KMS-11 (cell line): ENCODE measurements at regions not wholly inside any gene's neighbourhood (a gene's known extent, or its start where the extent isn't known, plus 50 kb on each side); places are given as distances from the start of the nearest gene placed in this dataset.

Source experiments
- H2AFZ ChIP-seq: fragments of 200-600 bp; sonication (generic); 2 replicates; pipeline ENCODE4 v1.6.1; 2016; ENCODE audit warnings: antibody characterized with exemption, mixed run types, low read depth
- H3K27ac ChIP-seq: fragments of 200-600 bp; sonication (generic); 2 replicates; pipeline ENCODE4 v1.6.1; 2016; ENCODE audit warnings: mild to moderate bottlenecking, mixed run types
- H3K27me3 ChIP-seq: fragments of 200-600 bp; sonication (generic); 2 replicates; pipeline ENCODE4 v1.6.1; 2017; ENCODE audit warnings: mild to moderate bottlenecking, low read depth, mixed run types, moderate library complexity; ENCODE audit not compliant: insufficient read depth
- H3K36me3 ChIP-seq: fragments of 200-600 bp; sonication (generic); 2 replicates; pipeline ENCODE4 v1.6.1; 2017; ENCODE audit warnings: mild to moderate bottlenecking, mixed run types; ENCODE audit not compliant: insufficient read depth
- H3K4me1 ChIP-seq: fragments of 200-600 bp; sonication (generic); 2 replicates; pipeline ENCODE4 v1.6.1; 2016; ENCODE audit warnings: mild to moderate bottlenecking, low read depth, mixed run types; ENCODE audit not compliant: poor library complexity, severe bottlenecking
- H3K4me2 ChIP-seq: fragments of 200-600 bp; sonication (generic); 2 replicates; pipeline ENCODE4 v1.7.0; 2016; ENCODE audit warnings: mild to moderate bottlenecking, mixed run types
- H3K4me3 ChIP-seq: fragments of 200-600 bp; sonication (generic); IDR thresholded peaks from 2 replicates; pipeline ENCODE4 v1.6.1; 2017; ENCODE audit warnings: low read depth, low read length, mixed read lengths; ENCODE audit not compliant: insufficient read depth
- H3K79me2 ChIP-seq: fragments of 200-600 bp; sonication (generic); 2 replicates; pipeline ENCODE4 v1.6.1; 2016; ENCODE audit warnings: low read depth, mixed run types; ENCODE audit not compliant: insufficient read depth
- H3K9ac ChIP-seq: fragments of 200-600 bp; sonication (generic); 2 replicates; pipeline ENCODE4 v1.6.1; 2016; ENCODE audit warnings: mild to moderate bottlenecking, mixed run types
- H4K20me1 ChIP-seq: fragments of 200-600 bp; sonication (generic); 2 replicates; pipeline ENCODE4 v1.6.1; 2016; ENCODE audit warnings: mild to moderate bottlenecking, mixed run types; ENCODE audit not compliant: insufficient read depth
- TF ChIP-seq, protein P1 (sequence below): fragments of 200-600 bp; sonication (generic); conservative IDR thresholded peaks from 2 replicates; pipeline ENCODE4 v1.6.1; 2017; ENCODE audit warnings: low read depth, mild to moderate bottlenecking, antibody characterized with exemption, low read length, moderate library complexity, mixed read lengths

DNA sequence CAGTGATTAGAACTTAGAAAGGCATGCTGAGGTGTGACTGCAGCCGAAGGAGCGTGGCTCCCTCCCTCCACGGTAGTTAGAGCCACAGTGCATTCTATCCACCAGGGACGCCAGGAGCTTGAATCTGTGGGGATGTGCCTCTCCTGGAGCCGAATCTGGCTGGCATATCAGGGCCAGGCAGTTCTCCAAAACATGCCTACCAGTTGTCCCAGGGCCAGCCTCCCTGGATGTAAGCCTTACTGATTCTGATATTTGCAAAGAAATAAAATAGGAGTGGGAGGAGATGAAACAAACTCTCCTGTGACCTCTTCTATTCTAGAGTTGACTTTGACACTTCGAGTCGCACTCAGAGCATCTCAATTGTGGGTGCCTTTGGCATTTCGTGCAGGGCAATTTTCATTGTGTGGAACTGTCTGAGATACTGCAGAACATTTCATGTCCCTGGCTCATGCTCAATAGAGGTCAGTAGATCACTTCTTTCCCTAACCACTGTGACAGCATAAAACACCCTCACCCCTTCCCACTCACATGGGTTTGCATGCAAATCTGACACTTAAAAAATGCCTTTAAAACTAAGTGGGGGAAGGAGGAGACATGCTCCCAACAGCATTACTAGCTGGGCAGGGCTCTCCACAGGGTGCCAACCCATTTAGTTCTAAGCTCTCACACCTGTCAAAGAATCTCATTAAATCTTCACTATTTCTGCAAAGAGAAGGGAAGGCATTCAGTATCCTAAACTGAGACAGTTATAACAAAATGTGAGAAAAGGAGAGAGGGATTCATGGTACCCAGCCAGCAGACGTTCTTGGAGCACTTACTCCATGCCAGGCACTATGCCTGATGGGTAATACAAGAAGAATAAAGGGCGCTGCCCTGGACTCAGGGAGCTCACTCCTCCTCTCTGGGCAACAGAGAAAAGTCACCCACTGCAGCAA, 378.9 kb downstream of the PREX1 start:
- Histone ChIP-seq H4K20me1 (no peaks in the 10 kb centered on the region), H3K27me3 (peaks cover 50% of the 10 kb centered on the region), H3K27ac (no peak overlapping the region), H3K4me1 (no peaks in the 10 kb centered on the region), H3K4me2 (no peak overlapping the region), H2AFZ (no peak overlapping the region), H3K9ac (no peak overlapping the region), H3K36me3 (no peaks in the 10 kb centered on the region), H3K79me2 (no peaks in the 10 kb centered on the region), H3K4me3 (no peak overlapping the region)
- TF ChIP-seq, protein P1, sequence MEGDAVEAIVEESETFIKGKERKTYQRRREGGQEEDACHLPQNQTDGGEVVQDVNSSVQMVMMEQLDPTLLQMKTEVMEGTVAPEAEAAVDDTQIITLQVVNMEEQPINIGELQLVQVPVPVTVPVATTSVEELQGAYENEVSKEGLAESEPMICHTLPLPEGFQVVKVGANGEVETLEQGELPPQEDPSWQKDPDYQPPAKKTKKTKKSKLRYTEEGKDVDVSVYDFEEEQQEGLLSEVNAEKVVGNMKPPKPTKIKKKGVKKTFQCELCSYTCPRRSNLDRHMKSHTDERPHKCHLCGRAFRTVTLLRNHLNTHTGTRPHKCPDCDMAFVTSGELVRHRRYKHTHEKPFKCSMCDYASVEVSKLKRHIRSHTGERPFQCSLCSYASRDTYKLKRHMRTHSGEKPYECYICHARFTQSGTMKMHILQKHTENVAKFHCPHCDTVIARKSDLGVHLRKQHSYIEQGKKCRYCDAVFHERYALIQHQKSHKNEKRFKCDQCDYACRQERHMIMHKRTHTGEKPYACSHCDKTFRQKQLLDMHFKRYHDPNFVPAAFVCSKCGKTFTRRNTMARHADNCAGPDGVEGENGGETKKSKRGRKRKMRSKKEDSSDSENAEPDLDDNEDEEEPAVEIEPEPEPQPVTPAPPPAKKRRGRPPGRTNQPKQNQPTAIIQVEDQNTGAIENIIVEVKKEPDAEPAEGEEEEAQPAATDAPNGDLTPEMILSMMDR: no peak

DNA sequence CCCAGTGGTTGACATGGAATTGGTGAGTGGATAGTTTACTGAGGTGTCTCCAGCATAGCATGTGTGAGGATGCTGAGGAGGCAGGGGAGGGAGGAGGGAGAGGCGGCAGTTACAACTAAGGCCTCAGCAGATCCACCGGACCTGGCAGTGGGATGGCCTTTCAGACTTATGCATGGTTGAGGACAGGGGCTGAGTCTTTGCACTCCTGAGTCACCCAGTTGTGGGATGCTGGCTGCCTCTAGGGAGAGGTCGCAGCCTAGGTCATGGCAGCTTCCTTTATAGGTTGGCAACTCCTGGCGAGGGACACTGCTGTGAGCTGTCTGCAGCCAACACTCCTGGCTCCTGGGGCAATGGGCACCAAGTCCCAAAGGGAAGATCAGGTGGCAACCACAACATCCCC, 380.3 kb downstream of the PREX1 start:
- H3K4me2 ChIP-seq: no peak overlapping the region
- no peak overlapping the region for H3K4me3 ChIP-seq
- H3K27ac ChIP-seq: no peak overlapping the region
- H3K9ac ChIP-seq: no peak overlapping the region
- H3K79me2 ChIP-seq: no peaks in the 10 kb centered on the region
- TF ChIP-seq, protein P1: no peak
- H4K20me1 ChIP-seq: no peaks in the 10 kb centered on the region
- H2AFZ ChIP-seq: no peak overlapping the region
- H3K4me1 ChIP-seq: no peaks in the 10 kb centered on the region
- peaks cover 41% of the 10 kb centered on the region for H3K27me3 ChIP-seq
- no peaks in the 10 kb centered on the region for H3K36me3 ChIP-seq

DNA sequence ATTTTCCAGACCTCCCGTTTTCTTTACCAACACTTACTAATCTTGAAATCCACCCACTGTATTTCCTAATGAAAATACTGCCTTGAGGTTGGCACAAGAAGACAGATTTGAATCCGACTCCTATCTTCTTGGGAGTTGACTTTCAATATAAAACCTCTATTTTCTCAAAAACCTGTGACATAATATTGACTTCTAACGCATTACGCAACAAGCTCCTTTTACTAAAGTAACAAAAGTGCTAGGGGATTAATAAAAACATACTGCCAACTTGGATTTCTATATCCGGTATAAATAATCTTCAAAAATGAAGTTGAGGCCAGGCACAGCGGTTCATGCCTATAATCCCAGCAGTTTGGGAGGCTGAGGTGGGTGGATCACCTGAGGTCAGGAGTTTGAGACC, 382.0 kb downstream of the PREX1 start:
- Histone ChIP-seq H3K9ac (no peak overlapping the region), H3K27ac (no peak overlapping the region), H3K79me2 (no peaks in the 10 kb centered on the region), H4K20me1 (no peaks in the 10 kb centered on the region), H3K4me2 (no peak overlapping the region), H3K4me3 (no peak overlapping the region), H3K36me3 (no peaks in the 10 kb centered on the region), H3K4me1 (no peaks in the 10 kb centered on the region), H2AFZ (no peak overlapping the region), H3K27me3 (peaks cover 47% of the 10 kb centered on the region)
- TF ChIP-seq, protein P1: no peak

DNA sequence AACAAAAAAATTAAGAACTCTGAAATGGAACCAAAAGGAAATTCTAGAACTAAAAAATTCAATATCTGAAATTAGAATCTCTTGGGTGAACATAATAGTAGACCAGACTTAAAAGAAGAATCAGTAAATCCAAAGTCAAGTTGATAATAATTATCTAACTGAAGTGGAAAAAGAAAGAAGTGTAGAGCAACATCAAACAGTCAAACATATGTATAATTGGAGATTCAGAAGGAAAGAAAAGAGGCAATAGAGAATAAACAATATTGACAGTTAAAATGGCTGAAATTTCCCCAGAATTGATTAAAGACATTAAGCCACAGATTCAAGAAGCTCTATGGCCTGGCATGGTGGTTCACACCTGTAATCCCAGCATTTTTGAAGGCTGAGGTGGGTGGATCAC, 383.6 kb downstream of the PREX1 start:
- Histone ChIP-seq H3K9ac (no peak overlapping the region), H3K4me2 (no peak overlapping the region), H3K36me3 (no peaks in the 10 kb centered on the region), H3K4me3 (no peak overlapping the region), H3K4me1 (no peaks in the 10 kb centered on the region), H3K27me3 (peaks cover 46% of the 10 kb centered on the region), H3K79me2 (no peaks in the 10 kb centered on the region), H2AFZ (no peak overlapping the region), H4K20me1 (no peaks in the 10 kb centered on the region), H3K27ac (no peak overlapping the region)
- TF ChIP-seq, protein P1: no peak
